ENCODE measurements at regions not wholly inside any gene's neighbourhood (a gene's known extent, or its start where the extent isn't known, plus 50 kb on each side); places are given as distances from the start of the nearest gene placed in this dataset.
"Not testable (repeated sequence)": the region's sequence is repeated elsewhere in the genome, so short reads cannot be mapped to it uniquely, and the experiment has no call there.

GRCh38 chr1:831522-831921, 92.2 kb upstream of the SAMD11 start:
- no peak for DNase-seq (ENCODE audit: low read depth)
- H3K4me3 ChIP-seq (ENCODE audit: low read depth, low read length), result no peak overlapping the region
- TF ChIP-seq CTCF (IDR thresholded peaks at IDR 0.05; ENCODE audit: low read depth, low read length, missing control alignments), result no peak

- DNase-seq (ENCODE audit: low read depth), result no peak
- TF ChIP-seq CTCF (IDR thresholded peaks at IDR 0.05; ENCODE audit: low read depth, low read length, missing control alignments), result no peak
- no peak overlapping the region for H3K4me3 ChIP-seq (ENCODE audit: low read depth, low read length)
Observed at GRCh38 chr1:832136-832535, 91.6 kb upstream of the SAMD11 start.

- DNase-seq (ENCODE audit: low read depth); H3K4me3 ChIP-seq (ENCODE audit: low read depth, low read length): not testable (repeated sequence)
Observed at GRCh38 chr1:833226-833625, 90.5 kb upstream of the SAMD11 start.

- not testable (repeated sequence) for DNase-seq (ENCODE audit: low read depth); H3K4me3 ChIP-seq (ENCODE audit: low read depth, low read length)
Observed at GRCh38 chr1:835509-835908, 88.2 kb upstream of the SAMD11 start.

GRCh38 chr1:837601-838000, 86.1 kb upstream of the SAMD11 start:
- not testable (repeated sequence) for H3K4me3 ChIP-seq (ENCODE audit: low read depth, low read length); DNase-seq (ENCODE audit: low read depth)

GRCh38 chr1:838291-838690, 85.4 kb upstream of the SAMD11 start:
- DNase-seq (ENCODE audit: low read depth); H3K4me3 ChIP-seq (ENCODE audit: low read depth, low read length): not testable (repeated sequence)

GRCh38 chr1:840592-840991, 83.1 kb upstream of the SAMD11 start:
- DNase-seq (ENCODE audit: low read depth); H3K4me3 ChIP-seq (ENCODE audit: low read depth, low read length): not testable (repeated sequence)

- not testable (repeated sequence) for H3K4me3 ChIP-seq (ENCODE audit: low read depth, low read length); DNase-seq (ENCODE audit: low read depth)
Observed at GRCh38 chr1:841671-842425, 81.9 kb upstream of the SAMD11 start.

GRCh38 chr1:842799-843198, 80.9 kb upstream of the SAMD11 start:
- DNase-seq (ENCODE audit: low read depth); H3K4me3 ChIP-seq (ENCODE audit: low read depth, low read length): not testable (repeated sequence)

GRCh38 chr1:843946-844345, 79.8 kb upstream of the SAMD11 start:
- DNase-seq (ENCODE audit: low read depth); H3K4me3 ChIP-seq (ENCODE audit: low read depth, low read length): not testable (repeated sequence)

- TF ChIP-seq CTCF (IDR thresholded peaks at IDR 0.05; ENCODE audit: low read depth, low read length, missing control alignments), result no peak
- H3K4me3 ChIP-seq (ENCODE audit: low read depth, low read length), result no peak overlapping the region
- no peak for DNase-seq (ENCODE audit: low read depth)
Observed at GRCh38 chr1:844472-845026, 79.2 kb upstream of the SAMD11 start.

- not testable (repeated sequence) for H3K4me3 ChIP-seq (ENCODE audit: low read depth, low read length); DNase-seq (ENCODE audit: low read depth)
Observed at GRCh38 chr1:845641-846040, 78.1 kb upstream of the SAMD11 start.

GRCh38 chr1:849873-850272, 73.8 kb upstream of the SAMD11 start:
- H3K4me3 ChIP-seq (ENCODE audit: low read depth, low read length); DNase-seq (ENCODE audit: low read depth): not testable (repeated sequence)

GRCh38 chr1:850318-850717, 73.4 kb upstream of the SAMD11 start:
- not testable (repeated sequence) for H3K4me3 ChIP-seq (ENCODE audit: low read depth, low read length); DNase-seq (ENCODE audit: low read depth)

- not testable (repeated sequence) for H3K4me3 ChIP-seq (ENCODE audit: low read depth, low read length)
Observed at GRCh38 chr1:851398-851797, 72.3 kb upstream of the SAMD11 start.

GRCh38 chr1:851841-852240, 71.9 kb upstream of the SAMD11 start:
- H3K4me3 ChIP-seq (ENCODE audit: low read depth, low read length); DNase-seq (ENCODE audit: low read depth): not testable (repeated sequence)

More at GRCh38 chr1:851398-851797, 72.3 kb upstream of the SAMD11 start:
- DNase-seq (ENCODE audit: low read depth), result not testable (repeated sequence)
